Fibroblast of the aortic adventitia (primary cell): ENCODE measurements at regions not wholly inside any gene's neighbourhood (a gene's known extent, or its start where the extent isn't known, plus 50 kb on each side); places are given as distances from the start of the nearest gene placed in this dataset.

Experiments used
- DNase-seq: peaks from one replicate; pipeline ENCODE4 v3.0.0-alpha.2; 2010; ENCODE audit warnings: low read depth
- H3K4me3 ChIP-seq: 2 replicates; pipeline ENCODE4 v1.5.1; 2011; ENCODE audit warnings: low read depth, mild to moderate bottlenecking, control low read depth, low read length, moderate library complexity
- TF ChIP-seq, protein P1 (sequence below): IDR thresholded peaks from 2 replicates; pipeline ENCODE4 v1.5.1; 2011; ENCODE audit warnings: mild to moderate bottlenecking, low read length, control low read depth, inconsistent platforms; ENCODE audit not compliant: insufficient read depth

DNA sequence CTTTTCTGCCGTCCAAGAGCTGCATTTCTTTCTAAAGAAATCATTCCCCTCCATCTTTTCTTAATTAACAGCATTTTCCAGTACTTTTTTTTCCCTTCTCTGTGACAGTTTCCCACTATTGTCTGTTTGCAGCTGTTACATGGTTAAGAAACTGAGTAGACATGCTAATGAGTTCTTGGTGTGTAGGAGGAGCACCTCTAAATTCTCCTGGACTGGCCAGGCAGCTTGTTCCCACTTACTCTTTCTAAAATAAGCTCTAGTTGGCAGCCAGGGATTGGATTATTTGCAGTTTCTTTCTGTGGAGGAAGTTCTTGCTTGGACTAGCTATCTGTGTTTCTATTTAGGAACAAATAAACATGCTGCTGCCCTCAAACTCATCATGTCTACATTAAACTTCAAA lies 235.1 kb upstream of the GAP43 start:
- DNase-seq: peak; percentile 70
- TF ChIP-seq, protein P1, sequence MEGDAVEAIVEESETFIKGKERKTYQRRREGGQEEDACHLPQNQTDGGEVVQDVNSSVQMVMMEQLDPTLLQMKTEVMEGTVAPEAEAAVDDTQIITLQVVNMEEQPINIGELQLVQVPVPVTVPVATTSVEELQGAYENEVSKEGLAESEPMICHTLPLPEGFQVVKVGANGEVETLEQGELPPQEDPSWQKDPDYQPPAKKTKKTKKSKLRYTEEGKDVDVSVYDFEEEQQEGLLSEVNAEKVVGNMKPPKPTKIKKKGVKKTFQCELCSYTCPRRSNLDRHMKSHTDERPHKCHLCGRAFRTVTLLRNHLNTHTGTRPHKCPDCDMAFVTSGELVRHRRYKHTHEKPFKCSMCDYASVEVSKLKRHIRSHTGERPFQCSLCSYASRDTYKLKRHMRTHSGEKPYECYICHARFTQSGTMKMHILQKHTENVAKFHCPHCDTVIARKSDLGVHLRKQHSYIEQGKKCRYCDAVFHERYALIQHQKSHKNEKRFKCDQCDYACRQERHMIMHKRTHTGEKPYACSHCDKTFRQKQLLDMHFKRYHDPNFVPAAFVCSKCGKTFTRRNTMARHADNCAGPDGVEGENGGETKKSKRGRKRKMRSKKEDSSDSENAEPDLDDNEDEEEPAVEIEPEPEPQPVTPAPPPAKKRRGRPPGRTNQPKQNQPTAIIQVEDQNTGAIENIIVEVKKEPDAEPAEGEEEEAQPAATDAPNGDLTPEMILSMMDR: no peak

DNA sequence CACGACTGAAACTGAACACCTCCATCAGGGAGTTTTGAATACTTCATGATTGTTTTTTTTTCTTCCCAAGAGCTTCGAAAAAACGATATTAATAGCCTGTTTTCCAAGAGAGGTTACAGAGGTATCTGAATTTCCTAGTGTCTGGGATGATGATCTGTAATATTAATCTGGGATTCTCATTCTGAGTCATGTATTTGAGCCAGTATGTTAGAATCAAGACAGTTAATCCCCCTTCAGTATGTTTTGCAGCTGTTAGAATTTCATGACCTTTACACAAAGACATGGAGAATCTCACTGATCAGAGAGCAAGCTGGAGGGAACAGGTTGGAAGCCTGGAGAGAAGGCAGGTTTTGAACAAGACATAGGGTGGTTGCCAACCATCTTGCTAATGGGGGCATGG lies 234.5 kb upstream of the GAP43 start:
- peak; percentile 7 for DNase-seq
- TF ChIP-seq, protein P1: no peak

More for the DNA sequence above, 235.1 kb upstream of the GAP43 start:
- no peak overlapping the region for H3K4me3 ChIP-seq

DNA sequence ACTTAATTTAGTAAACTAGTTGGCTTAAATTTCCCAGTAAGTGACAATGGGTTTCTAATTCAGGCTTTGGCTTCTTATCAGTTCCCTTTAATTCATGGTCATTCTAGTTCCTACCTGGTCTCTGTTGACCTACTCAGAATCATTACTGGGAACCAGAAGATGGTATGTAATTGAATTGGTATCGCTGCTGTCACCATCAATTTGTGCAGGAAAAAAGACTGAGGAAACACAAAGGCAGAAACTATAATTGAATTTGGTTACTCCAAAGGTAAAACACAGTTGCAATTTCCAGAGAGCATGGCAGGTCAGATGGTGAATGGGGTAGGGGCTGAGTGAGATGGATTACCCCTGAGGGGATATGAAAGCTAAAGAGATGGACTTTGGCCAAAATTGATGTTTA lies 226.5 kb upstream of the GAP43 start:
- TF ChIP-seq, protein P1: no peak
- no peak overlapping the region for H3K4me3 ChIP-seq

More for the DNA sequence above, 234.5 kb upstream of the GAP43 start:
- H3K4me3 ChIP-seq: no peak overlapping the region

DNA sequence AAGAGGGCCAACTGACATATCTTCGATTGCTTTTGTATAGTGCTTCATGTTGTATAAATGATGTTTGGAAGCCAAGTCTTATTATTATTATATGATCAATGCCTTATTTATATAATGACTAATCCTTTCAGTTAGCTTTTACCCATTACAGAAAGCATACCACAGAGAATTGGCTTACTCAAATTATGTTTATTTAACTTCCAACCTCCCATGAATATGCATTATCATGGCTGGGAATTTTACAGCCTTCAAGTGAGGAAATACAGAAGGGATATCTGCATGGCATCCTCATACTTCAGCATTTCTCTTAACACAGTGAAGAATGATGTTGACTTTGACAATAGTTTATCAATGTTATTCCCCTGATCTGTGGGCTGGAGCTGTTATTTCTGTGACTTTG lies 225.9 kb upstream of the GAP43 start:
- H3K4me3 ChIP-seq: no peak overlapping the region
- DNase-seq: peak; percentile 52
- TF ChIP-seq, protein P1: no peak

More for the DNA sequence above, 226.5 kb upstream of the GAP43 start:
- no peak for DNase-seq

DNA sequence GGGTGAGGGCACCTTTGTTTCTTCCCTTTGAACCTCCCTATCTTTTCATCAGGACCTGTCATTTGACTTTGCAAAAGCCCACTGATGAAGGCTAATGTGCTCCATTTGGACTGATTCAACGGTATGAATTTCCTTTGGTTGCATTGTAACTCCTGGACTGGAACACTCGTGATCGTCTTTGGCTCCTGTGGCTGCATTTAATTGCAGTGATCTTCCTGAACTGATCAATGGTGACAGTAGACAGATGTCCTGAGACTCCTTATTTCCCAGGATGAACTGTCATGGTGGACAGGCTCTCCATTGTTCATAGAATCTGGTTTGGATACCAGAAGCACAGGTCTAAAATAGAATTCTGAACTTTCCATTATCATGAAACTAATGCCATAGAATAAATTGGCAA lies 224.8 kb upstream of the GAP43 start:
- DNase-seq: no peak
- H3K4me3 ChIP-seq: no peak overlapping the region
- TF ChIP-seq, protein P1: no peak

DNA sequence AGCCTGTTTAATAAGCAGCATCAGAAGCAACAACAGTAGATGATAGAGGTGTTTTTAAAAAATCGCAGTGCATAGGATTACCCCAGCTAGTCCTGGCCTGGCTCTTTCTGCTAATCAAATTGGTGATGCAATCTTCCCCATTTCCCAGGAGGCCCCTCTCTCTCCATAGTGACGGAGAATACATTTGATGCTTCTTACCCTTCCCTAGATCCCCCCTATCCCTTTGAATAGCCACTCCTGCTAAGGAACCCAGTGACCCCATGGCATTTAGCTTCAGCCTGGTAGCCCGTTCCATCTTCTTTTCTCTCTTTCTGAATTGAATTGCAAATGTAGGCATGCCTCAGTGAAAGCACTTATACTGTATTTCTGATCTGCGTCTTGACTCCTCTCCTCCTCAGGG lies 223.6 kb upstream of the GAP43 start:
- DNase-seq: no peak
- TF ChIP-seq, protein P1: no peak

DNA sequence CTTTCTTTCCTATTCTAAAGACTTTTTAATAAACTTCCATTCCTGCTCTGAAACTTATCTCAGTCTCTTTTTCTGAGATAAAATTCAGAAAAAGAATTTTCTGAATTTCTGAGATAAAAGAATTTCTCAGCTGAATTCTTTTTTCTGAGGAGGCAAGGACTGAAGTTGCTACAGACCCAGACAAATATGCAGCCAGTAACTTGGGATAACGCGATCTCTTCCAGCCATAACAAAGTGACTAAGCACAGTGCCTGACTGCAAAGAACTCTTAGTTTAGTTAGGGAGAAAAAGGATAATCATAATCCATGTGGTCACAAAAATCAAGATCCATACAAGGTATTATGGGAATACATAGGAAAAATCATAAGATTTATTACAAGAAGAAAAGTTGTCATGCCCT lies 222.0 kb upstream of the GAP43 start:
- peak; percentile 95 for DNase-seq
- TF ChIP-seq, protein P1: no peak
- H3K4me3 ChIP-seq: no peak overlapping the region

More for the DNA sequence above, 223.6 kb upstream of the GAP43 start:
- H3K4me3 ChIP-seq: no peak overlapping the region
